ENCODE measurements at regions not wholly inside any gene's neighbourhood (a gene's known extent, or its start where the extent isn't known, plus 50 kb on each side); places are given as distances from the start of the nearest gene placed in this dataset.

DNA sequence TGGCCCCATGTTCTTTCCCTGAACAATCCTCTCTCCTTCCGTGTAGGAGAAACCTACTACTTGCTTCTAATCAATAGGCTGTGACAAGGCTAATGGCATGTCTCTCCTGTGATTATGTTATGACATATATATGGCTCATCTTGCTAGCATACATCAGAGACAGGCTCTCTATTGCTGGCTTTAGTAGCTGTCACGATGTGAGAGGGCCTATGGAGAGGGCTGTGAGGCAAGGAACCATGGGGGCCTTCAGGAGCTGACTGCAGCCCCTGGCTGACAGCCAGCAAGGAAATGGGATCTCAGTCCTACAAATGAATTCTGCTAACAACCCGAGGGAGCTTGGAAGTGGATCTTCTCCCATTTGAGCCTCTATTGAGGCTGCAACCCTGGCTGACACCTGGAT is 96.3 kb downstream of the EOMES start:
- H3K27ac Mint-ChIP-seq (ENCODE audit: unreplicated experiment): no peak overlapping the region
- H3K27me3 Mint-ChIP-seq (ENCODE audit: low read depth): no peaks in the 10 kb centered on the region
- no peak for DNase-seq (ENCODE audit: low spot score)
- H3K4me3 Mint-ChIP-seq (ENCODE audit: unreplicated experiment): no peak overlapping the region
- no peak for TF ChIP-seq CTCF (IDR thresholded peaks at IDR 0.05)
- peaks cover 8% of the 10 kb centered on the region for H3K9me3 Mint-ChIP-seq (ENCODE audit: low read depth)
- H3K36me3 Mint-ChIP-seq (ENCODE audit: low read depth): no peaks in the 10 kb centered on the region
- H3K4me1 Mint-ChIP-seq (ENCODE audit: low read depth): peaks cover 37% of the 10 kb centered on the region

DNA sequence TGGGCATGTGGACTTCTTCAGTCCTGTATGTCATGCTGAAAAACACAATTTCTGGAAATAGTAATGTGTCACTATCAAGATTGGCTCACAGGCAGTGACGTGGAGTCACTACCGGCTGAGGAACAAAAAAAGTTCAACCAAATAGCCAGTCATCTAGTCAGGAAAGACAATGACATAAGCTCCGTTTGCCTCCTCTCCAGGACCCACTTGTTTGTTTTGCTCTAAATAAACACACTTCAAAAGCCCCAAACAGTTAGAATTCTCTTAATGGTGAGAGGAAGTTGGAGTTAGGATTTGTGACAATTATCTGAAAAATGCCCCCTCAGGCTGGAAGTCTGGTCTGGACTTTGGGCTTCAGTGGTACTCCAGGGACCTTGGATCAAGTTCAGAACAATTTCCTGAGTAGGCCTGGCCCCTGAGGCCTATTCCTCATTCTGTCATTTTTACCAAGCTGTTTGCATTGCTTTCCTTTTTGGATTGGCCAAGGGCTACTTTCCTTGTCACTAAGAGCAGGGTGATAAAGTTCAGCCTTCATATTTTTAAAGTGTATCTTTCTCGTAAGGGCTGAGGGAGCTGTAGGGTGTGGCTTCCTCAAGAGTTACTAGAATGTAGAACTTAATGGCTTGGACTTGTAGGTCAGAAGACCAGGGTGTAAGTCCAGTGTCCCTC is 98.9 kb downstream of the EOMES start:
- H3K27ac Mint-ChIP-seq (ENCODE audit: unreplicated experiment): peak overlapping the region; percentile 62
- peaks cover 28% of the 10 kb centered on the region for H3K4me1 Mint-ChIP-seq (ENCODE audit: low read depth)
- peaks cover 8% of the 10 kb centered on the region for H3K9me3 Mint-ChIP-seq (ENCODE audit: low read depth)
- TF ChIP-seq CTCF (IDR thresholded peaks at IDR 0.05): no peak
- H3K36me3 Mint-ChIP-seq (ENCODE audit: low read depth): no peaks in the 10 kb centered on the region
- no peaks in the 10 kb centered on the region for H3K27me3 Mint-ChIP-seq (ENCODE audit: low read depth)
- DNase-seq (ENCODE audit: low spot score): no peak
- no peak overlapping the region for H3K4me3 Mint-ChIP-seq (ENCODE audit: unreplicated experiment)

- Mint-ChIP-seq H3K4me3 (ENCODE audit: unreplicated experiment) (no peak overlapping the region), H3K36me3 (ENCODE audit: low read depth) (no peaks in the 10 kb centered on the region), H3K27ac (ENCODE audit: unreplicated experiment) (no peak overlapping the region), H3K27me3 (ENCODE audit: low read depth) (no peaks in the 10 kb centered on the region), H3K4me1 (ENCODE audit: low read depth) (peaks cover 24% of the 10 kb centered on the region), H3K9me3 (ENCODE audit: low read depth) (peaks cover 14% of the 10 kb centered on the region)
- TF ChIP-seq CTCF (IDR thresholded peaks at IDR 0.05): no peak
- DNase-seq (ENCODE audit: low spot score): no peak
These were observed 104.6 kb downstream of the EOMES start for GRCh38 chr3:27617552-27617951.

- no peak overlapping the region for H3K4me3 Mint-ChIP-seq (ENCODE audit: unreplicated experiment)
- no peaks in the 10 kb centered on the region for H3K36me3 Mint-ChIP-seq (ENCODE audit: low read depth)
- peaks cover 31% of the 10 kb centered on the region for H3K4me1 Mint-ChIP-seq (ENCODE audit: low read depth)
- H3K27ac Mint-ChIP-seq (ENCODE audit: unreplicated experiment): no peak overlapping the region
- no peak for DNase-seq (ENCODE audit: low spot score)
- no peak for TF ChIP-seq CTCF (IDR thresholded peaks at IDR 0.05)
- H3K27me3 Mint-ChIP-seq (ENCODE audit: low read depth): no peaks in the 10 kb centered on the region
- peaks cover 8% of the 10 kb centered on the region for H3K9me3 Mint-ChIP-seq (ENCODE audit: low read depth)
These were observed 106.1 kb downstream of the EOMES start for GRCh38 chr3:27616031-27616430.

GRCh38 chr3:27615555-27615954 is 106.6 kb downstream of the EOMES start:
- peaks cover 7% of the 10 kb centered on the region for H3K9me3 Mint-ChIP-seq (ENCODE audit: low read depth)
- no peak for DNase-seq (ENCODE audit: low spot score)
- H3K36me3 Mint-ChIP-seq (ENCODE audit: low read depth): no peaks in the 10 kb centered on the region
- no peaks in the 10 kb centered on the region for H3K27me3 Mint-ChIP-seq (ENCODE audit: low read depth)
- H3K27ac Mint-ChIP-seq (ENCODE audit: unreplicated experiment): no peak overlapping the region
- TF ChIP-seq CTCF (IDR thresholded peaks at IDR 0.05): no peak
- H3K4me3 Mint-ChIP-seq (ENCODE audit: unreplicated experiment): no peak overlapping the region
- H3K4me1 Mint-ChIP-seq (ENCODE audit: low read depth): peaks cover 36% of the 10 kb centered on the region
